Stimulated activated CD4-positive, alpha-beta T cell treated with anti-CD3 and anti-CD28 coated beads, Interleukin-15, amount 100 ng/mL, for 1 hour (primary cell): ENCODE measurements at regions not wholly inside any gene's neighbourhood (a gene's known extent, or its start where the extent isn't known, plus 50 kb on each side); places are given as distances from the start of the nearest gene placed in this dataset.

Experiments used
- DNase-seq, 2 donors: peaks; one replicate each; pipeline ENCODE4 v3.0.0-alpha.2; 2020; ENCODE audit warnings: low read depth in 1 of 2, low spot score in 1 of 2

GRCh38 chr14:98937021-98937420 lies 335.0 kb downstream of the BCL11B start:
- DNase-seq, result no peak

GRCh38 chr14:98937712-98938505 lies 334.1 kb downstream of the BCL11B start:
- no peak for DNase-seq

GRCh38 chr14:98940693-98941437 lies 331.1 kb downstream of the BCL11B start:
- DNase-seq, result no peak

GRCh38 chr14:98941481-98941880 lies 330.5 kb downstream of the BCL11B start:
- no peak for DNase-seq

- DNase-seq, result no peak
These were observed 328.1 kb downstream of the BCL11B start for GRCh38 chr14:98943907-98944306.

- no peak for DNase-seq
These were observed 327.0 kb downstream of the BCL11B start for GRCh38 chr14:98944989-98945388.

- no peak for DNase-seq
These were observed 326.1 kb downstream of the BCL11B start for GRCh38 chr14:98945611-98946570.

- DNase-seq, result no peak
These were observed 325.1 kb downstream of the BCL11B start for GRCh38 chr14:98946940-98947339.

GRCh38 chr14:98947911-98948595 lies 323.9 kb downstream of the BCL11B start:
- no peak for DNase-seq

- DNase-seq, result no peak
These were observed 322.9 kb downstream of the BCL11B start for GRCh38 chr14:98949051-98949450.

GRCh38 chr14:98949481-98950135 lies 322.4 kb downstream of the BCL11B start:
- no peak for DNase-seq

GRCh38 chr14:98950353-98950895 lies 321.6 kb downstream of the BCL11B start:
- DNase-seq, result no peak

- no peak for DNase-seq
These were observed 321.0 kb downstream of the BCL11B start for GRCh38 chr14:98951031-98951430.

- no peak for DNase-seq
These were observed 320.4 kb downstream of the BCL11B start for GRCh38 chr14:98951521-98952152.

- DNase-seq, result no peak
These were observed 319.2 kb downstream of the BCL11B start for GRCh38 chr14:98952593-98953350.

- no peak for DNase-seq
These were observed 318.2 kb downstream of the BCL11B start for GRCh38 chr14:98953551-98954348.

- DNase-seq, result no peak
These were observed 317.5 kb downstream of the BCL11B start for GRCh38 chr14:98954349-98955000.
